HG03354 (cell line): ENCODE measurements at regions not wholly inside any gene's neighbourhood (a gene's known extent, or its start where the extent isn't known, plus 50 kb on each side); places are given as distances from the start of the nearest gene placed in this dataset.
A peak's percentile ranks its signal among the peaks of the same experiment; 100 is the strongest.

Source experiments
- ATAC-seq: cut with Tn5 transposase; IDR thresholded peaks from one replicate; pipeline ENCODE4 v1.9.1; 2021; ENCODE audit warnings: mild to moderate bottlenecking; ENCODE audit not compliant: unreplicated experiment, poor library complexity, severe bottlenecking

DNA sequence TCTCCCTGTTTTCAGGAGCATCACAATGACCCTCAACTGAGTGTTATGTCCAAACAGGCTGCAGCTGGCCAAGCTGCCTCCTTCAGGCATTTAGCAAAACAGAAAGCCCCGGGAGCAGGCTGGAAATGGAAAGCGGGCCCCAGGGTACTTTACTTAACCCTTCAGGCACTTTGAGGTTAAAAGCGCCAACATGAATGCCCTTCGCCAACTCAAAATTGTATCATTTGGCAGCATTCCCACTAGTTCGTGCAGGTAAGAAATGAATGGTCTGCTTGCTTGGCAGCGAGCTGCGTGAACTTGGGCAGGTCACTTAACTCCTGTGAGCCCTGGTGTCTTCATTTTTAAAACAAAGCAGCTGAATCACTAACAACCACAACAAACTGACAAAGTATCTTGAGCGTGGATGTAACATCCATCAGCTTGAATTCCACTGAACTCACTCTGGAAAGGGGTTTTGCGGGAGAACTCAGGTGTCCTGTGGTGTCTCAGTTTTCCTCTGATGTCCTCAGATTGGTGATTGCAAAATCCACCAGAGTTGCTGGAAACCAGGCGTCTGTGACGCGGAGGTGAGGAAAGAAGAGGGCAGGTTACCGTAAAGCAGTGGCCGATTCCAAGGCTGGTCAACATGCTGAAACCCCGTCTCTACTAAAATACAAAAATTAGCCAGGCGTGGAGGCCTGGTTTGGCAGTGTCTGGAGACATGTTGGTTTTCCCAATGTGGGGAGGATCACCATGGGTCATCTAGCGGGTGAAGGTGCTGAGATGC, 118.8 kb upstream of the ZNF217 start:
- no peak for ATAC-seq

DNA sequence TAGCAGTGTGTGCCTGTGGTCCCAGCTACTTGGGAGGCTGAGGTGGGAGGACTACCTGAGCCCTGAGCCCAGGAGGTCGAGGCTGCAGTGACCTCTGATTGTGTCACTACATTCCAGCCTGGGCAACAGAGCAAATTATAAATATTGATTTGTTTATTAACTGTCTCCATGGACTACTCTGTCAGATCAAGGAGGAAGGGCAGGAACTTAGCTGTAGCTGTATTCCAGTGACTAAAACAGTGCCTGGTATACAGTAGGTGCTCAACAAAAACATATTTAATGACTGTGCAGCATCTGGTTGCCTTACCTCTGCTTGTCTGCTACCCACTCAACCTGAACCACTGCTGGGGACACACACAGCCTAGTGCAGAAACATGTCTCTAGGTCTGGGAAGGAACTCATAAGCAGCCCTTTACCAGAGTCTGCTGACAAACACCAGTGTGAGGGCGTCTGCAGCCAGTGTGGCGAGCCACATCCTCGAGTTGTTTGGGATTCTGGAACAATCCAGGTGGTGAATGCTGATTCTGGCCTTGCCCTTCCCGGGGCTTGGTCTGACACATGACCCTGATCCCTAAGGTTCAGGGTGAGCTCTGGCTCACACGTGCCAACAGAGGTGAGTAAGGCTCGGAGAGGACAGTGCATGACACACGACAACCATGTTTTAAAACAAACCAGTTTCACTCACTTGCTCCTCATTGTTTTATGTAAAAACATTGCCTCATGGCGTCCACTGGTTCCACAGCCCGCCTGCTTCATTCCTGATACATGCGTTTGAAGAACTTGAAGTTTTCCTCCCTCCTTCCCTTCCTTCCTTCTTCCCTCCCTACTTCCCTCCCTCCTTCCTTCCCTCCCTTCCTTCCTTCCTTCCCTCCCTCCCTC, 117.9 kb upstream of the ZNF217 start:
- no peak for ATAC-seq

DNA sequence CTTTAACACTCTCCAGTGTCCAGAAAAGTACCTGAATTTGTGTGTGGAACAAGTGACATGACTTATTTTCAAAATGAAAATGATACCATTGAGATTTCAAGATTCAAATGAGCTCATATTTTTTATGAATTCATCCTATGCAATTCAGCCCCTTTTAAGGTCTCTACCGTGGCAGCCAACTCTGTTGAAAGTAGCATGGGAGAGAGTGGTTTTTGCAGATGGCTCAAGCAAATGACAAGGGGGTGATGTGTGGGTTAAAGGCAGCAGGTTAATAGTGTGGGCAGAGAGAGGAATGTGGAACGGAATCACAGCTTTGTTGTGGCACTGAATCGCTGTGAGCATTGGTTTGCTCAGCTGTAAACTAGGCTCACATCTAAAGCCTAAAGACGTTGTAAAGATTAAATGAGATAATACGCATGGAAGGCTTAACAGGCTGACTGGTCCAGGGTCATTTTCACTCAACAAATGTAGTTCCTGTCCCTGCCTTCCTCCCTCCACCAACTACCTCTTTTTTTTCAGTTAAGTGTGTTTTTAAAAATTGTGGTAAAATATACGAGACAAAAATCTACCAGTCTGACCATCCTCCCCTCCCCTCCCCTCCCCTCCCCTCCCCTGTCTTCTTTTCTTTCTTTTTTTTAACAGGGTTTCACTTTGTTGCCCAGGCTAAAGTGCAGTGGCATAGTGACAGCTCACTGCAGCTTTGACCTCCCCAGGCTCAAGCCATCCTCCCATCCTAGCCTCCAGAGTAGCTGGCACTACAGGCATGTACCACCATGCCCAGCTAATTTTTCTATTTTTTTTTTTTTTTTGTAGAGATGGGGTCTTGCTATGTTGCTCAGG, 114.7 kb upstream of the ZNF217 start:
- ATAC-seq: peak; percentile 61

DNA sequence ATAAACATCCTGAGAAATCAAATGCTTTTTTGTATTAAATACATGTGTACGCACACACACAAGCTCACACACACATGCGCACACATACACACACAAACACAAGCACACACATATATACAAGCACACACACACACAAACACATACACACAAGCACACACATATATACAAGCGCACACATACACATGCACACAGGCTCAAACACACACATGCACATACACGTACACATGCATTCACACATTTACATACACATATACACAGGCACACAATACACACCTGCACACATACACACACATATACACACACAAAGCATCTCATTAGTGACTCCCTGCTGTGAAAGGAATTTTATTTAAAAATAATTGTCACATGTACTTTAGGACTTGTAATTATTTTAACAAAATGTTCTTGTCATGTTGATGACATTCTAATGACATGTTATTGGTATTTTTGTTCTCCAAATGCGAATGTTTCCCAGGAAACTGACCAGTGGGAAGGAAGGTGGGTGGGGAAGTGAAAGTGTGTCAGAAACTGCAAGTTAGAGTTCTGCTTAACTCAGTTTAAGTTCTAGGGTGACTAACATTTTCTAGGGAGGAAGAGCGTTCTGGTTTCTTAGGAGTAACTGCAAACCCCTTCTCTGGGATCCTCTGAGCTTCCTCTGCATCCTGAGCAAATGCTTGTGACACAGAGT, 113.9 kb upstream of the ZNF217 start:
- ATAC-seq: peak; percentile 31

DNA sequence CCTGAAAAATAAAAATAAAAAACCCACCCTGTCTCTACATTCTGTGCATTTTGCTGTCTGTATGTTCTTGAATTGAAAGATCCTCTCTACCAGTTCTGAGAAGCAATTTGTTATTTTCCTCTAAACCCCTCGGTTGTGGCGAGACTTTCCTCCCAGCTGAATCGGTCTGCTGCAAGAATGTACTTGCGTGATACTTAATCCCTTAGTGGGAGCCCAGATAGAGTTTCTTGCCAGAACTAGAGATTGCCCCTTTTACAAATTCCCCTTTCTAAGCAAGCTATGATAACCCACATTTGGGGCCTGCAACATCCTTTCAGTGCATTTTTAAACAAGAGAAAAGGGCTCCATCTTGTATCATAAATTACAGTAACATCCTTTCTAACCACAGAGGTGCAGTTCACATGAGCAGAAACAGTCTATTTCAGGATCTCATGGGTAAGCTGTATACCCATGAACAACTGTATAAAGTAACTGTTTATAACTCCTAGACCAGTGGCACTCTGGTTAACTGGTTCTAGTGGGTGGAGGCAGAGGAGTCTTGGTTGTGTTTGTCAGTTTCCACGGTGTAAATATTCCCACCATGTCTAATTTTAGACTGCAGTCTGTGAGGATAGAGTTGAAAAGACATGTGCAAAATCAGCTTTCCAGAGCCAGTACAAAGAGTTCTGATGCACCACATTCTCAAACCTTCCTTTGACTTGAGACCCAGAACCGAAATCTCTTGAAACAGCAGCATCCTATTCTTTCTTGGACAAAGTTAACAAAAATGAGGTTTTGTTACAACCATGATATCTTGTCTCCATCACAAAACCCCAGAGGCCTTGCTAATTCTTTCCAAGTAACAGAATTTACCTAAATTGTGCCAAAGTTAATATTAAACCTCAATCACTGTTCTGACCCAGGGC, 113.1 kb upstream of the ZNF217 start:
- ATAC-seq: no peak

DNA sequence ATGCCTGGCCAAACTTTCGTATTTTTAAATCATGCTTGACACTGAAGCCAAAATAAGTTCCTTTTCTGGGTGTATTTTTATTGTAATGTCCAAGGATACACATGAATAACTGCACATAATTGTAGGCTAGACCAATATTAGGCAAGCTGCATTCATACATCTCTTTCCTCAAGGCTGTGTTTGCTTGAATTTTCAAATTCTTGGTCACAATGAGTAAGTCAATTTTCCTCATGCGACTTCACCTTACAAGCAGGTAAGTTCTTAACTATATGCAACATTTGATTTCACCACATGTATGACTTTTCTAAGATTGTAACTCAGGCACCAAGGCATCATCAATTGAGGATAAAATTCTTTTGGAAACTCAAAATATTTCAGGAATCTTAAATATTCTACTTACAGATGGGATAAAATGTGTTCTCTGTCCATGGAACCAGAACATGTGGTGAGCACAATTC, 112.4 kb upstream of the ZNF217 start:
- ATAC-seq: no peak

DNA sequence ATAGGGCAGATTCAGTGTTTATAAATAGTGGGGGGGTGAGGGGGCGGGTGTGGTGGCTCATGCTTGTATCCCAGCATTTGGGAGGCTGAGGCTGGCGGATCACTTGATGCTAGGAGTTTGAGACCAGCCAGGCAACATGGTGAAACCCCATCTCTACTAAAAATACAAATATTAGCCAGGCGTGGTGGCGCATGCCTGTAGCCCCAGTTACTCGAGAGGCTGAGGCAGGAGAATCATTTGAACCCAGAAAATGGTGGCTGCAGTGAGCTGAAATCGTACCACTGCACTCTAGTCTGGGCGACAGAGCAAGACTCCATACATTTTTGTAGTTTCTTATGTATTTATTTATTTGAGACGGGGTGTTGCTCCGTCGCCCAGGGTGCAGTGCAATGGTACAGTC, 109.0 kb upstream of the ZNF217 start:
- ATAC-seq: no peak

DNA sequence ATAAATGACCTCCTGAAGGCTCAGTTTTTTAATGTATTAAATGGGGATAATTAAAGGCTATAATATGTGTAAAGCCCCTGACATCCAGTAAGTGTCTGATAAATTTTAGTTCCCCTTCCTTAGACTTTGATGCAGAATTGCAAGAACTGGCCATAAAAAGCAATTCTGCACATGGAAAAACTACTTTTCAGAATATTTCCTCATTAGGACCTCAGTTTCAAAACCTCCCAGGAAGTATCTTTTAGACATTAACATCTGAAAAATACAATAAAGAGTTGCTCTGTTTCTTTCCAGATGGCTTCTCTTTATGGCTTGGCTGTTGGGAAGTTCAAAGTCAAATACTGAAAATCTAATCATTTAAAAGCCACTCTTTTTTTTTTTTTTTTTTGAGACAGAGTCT, 106.3 kb upstream of the ZNF217 start:
- ATAC-seq: no peak

DNA sequence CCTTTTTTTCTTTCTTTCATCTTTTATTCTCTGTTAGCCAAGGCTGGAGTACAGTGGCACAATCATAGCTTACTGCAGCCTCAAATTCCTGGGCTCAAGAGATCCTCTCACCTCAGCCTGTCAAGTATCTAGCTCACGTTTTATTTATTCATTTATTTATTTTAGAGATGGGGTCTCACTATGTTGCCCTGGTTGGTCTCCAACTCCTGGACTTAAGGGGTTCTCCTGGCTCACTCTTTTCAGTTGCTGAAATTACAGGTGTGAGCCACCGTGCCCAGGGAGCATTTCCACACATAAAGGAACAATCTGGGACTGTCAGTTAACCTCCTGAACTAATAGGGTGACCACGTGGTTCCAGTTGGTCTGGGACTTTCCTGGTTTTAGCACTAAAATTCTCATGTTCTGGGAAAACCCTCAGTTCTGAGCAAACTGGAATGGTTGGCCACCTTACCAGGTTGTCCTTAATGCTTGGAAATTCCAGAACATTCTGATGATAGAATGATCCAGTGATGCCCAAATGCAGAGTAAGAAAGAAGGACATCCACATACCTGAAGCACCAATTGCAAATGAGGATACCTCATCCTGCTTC, 105.5 kb upstream of the ZNF217 start:
- no peak for ATAC-seq

DNA sequence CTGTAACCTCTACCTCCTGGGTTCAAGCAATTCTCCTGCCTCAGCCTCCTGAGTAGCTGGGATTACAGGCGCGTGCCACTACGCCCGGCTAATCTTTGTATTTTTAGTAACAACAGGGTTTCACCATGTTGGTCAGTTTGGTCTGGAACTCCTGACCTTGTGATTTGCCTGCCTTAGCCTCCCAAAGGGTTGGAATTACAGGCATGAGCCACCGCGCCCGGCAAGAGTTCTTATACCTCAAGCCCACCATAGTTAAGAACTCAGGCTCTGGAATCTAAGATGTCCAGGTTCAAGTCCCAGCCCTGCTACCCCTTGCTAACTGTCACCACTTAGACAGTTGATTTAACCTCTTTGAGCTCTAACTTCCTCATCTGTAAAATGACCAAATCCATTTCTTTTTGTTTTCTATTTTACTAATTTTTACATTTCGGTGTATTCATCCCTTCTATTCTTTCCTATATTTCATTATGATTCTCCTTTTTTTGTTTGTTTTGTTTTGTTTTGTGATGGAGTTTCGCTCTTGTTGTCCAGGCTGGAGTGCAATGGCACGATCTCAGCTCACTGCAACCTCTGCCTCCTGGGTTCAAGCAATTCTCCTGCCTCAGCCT, 104.8 kb upstream of the ZNF217 start:
- ATAC-seq: no peak

DNA sequence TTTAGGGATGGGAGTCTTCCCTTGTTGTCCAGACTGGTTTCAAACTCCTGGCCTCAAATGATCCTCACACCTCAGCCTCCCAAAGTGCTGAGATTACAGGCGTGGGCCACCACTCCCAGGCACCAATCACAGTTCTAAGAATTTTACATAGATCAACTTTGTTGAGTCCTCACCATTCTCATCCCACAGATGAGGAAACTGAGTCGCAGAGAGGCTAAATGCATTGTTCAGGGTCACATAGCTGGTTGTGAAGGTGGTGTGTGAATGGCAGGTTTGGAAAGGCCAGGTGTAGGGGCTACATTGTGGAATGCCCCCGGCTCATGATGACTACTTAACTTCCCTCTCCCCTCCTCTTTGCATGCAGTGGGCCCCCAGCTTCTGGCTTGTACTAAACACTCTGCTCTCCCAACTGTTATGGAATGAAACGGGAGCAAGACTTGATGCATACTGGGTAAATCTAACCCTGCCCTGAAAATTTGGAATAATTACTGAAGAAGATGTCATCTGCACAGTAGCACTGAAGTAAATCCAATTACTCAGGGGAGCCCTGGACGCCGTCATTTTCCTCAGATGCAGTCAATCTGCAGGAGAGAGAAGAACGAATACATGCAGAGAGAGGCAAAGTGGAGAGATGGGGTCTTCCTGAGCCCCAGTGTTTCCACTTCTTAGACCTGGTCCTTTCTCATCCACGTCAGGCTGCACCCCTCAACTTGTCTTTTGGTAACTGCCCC, 102.3 kb upstream of the ZNF217 start:
- no peak for ATAC-seq

DNA sequence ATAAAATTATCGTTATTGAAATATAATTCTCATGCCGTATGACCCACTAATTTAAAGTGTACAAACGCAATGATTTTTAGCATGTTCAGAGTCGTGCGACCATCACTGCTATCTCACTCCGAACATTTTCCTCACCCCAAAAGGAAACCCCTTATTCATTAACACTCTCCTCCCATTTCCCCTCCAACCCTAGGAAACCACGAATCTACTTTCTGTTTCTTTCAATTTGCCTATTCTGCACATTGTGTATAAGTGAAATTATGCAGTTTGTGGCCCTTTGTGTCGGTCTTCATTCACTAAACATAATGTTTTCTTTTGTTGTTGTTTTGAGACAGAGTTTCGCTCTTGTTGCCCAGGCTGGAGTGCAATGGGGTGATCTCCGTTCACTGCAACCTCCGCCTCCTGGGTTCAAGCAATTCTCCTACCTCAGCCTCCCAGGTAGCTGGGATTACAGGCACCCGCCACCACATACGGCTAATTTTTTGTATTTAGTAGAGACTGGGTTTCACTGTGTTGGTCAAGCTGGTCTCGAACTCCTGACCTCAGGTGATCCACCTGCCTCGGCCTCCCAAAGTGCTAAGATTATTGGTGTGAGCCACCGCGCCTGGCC, 99.7 kb upstream of the ZNF217 start:
- peak; percentile 60 for ATAC-seq

DNA sequence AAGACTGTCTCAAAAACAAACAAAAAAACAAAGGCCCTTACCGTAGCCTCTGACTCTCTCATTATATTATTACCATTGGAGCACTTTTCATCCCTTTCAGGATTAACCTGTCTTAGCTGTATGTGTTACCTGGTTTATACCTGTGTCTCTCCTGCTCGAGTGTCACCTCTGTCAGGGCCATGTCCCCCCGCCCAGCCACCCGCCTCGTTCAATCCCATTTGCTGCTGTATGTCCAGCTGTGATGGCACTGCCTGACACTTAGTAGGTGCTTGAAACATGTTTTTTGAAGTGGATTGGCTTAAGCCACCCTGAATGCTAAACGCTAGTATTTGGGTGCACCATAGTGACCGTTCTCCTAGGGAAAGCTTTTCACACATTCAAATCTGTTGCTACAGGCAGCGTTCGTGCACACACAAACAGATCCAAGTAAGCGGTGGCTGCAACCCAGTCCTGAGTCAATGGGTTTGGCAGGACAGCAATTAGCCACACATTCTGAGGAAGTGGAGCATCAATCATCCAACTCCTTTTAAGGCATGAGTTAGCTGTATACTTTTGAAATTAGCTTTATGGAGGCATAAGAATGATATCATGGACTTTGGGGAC, 98.9 kb upstream of the ZNF217 start:
- ATAC-seq: no peak

DNA sequence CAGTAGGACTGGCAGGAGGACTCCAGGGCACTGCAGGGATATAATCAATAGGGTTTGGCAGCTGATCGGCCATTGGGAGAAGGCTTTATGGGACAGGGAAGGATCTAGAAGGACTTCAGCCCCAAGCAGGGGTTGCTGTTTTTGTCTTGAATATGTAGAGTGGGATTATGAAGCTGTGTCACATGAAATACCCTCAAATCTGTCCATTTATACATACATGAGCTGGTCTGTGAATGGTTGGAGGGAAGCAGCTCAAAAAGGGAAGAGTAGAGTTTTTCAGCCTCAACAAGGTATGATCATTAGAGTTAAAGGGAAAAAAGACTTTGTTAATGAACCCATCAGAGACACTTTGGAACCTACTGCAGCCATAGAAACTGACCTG, 98.2 kb upstream of the ZNF217 start:
- no peak for ATAC-seq

DNA sequence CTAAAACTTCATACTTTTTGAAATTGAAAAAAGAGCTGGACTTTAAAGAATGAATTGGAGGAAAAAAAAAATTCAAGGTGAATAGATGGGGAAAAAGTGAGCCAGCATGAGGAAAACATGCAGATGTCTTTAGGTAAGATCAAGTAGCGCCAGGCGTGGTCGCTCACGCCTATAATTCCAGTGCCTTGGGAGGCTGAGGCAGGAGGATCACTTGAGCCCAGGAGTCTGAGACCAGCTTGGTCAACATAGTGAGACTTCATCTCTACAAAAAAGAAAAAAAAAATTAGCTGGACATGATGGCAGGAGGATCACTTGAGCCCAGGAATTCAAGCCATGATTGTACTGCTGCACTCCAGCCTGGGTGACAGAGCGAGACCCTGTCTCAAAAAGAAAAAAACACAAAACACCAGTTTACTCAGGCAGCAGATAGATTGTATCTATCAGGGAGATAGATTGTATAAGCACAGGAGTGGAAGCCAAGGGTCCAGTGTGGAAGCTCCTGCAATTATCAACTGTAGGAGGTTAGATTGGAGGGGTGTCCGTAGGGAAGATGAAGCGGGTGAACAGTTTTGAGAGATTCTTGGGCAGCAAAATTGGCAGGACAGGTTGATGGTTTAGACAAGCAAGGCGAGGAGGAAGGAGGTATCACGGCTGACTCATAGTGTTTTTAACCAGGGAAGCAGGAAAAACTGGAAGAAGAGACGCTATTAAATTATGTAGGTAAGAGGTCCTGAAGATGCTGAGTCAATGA, 97.6 kb upstream of the ZNF217 start:
- ATAC-seq: no peak

DNA sequence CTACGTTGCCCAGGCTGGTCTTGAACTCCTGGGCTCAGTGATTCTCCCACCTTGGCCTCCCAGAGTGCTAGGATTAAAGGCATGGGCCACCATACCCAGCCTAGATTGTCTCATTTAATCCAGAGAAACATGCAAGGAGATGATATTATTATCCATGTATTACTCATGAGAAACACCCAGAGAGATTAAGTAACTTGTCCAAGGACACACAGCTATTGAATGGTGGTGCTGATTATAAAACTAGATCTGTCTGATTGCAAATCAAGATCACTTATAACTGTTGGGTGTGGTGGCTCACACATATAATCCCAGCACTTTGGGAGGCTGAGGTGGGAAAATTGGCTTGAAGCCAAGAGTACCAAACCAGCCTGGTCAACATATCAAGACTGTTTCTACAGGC, 94.4 kb upstream of the ZNF217 start:
- ATAC-seq: no peak
